ENCODE measurements at regions not wholly inside any gene's neighbourhood (a gene's known extent, or its start where the extent isn't known, plus 50 kb on each side); places are given as distances from the start of the nearest gene placed in this dataset.

- no peak for TF ChIP-seq CTCF (IDR thresholded peaks at IDR 0.05; ENCODE audit: insufficient read depth, low read depth, low read length, missing control alignments)
- no peak for DNase-seq (ENCODE audit: low read depth)
- no peak overlapping the region for H3K4me3 ChIP-seq (ENCODE audit: low read depth, low read length)
These were observed 140.9 kb upstream of the ROPN1 start for GRCh38 chr3:124132813-124133212.

GRCh38 chr3:124133366-124133940 is 141.5 kb upstream of the ROPN1 start:
- no peak for DNase-seq (ENCODE audit: low read depth)
- TF ChIP-seq CTCF (IDR thresholded peaks at IDR 0.05; ENCODE audit: insufficient read depth, low read depth, low read length, missing control alignments), result no peak
- no peak overlapping the region for H3K4me3 ChIP-seq (ENCODE audit: low read depth, low read length)

- TF ChIP-seq CTCF (IDR thresholded peaks at IDR 0.05; ENCODE audit: insufficient read depth, low read depth, low read length, missing control alignments), result no peak
- no peak for DNase-seq (ENCODE audit: low read depth)
- no peak overlapping the region for H3K4me3 ChIP-seq (ENCODE audit: low read depth, low read length)
These were observed 145.3 kb upstream of the ROPN1 start for GRCh38 chr3:124137216-124137615.

- H3K4me3 ChIP-seq (ENCODE audit: low read depth, low read length), result no peak overlapping the region
- TF ChIP-seq CTCF (IDR thresholded peaks at IDR 0.05; ENCODE audit: insufficient read depth, low read depth, low read length, missing control alignments), result no peak
- DNase-seq (ENCODE audit: low read depth), result no peak
These were observed 146.2 kb upstream of the ROPN1 start for GRCh38 chr3:124138148-124138547.

- TF ChIP-seq CTCF (IDR thresholded peaks at IDR 0.05; ENCODE audit: insufficient read depth, low read depth, low read length, missing control alignments), result no peak
- DNase-seq (ENCODE audit: low read depth), result no peak
- no peak overlapping the region for H3K4me3 ChIP-seq (ENCODE audit: low read depth, low read length)
These were observed 148.8 kb upstream of the ROPN1 start for GRCh38 chr3:124140746-124141145.

GRCh38 chr3:124142389-124142970 is 150.6 kb upstream of the ROPN1 start:
- TF ChIP-seq CTCF (IDR thresholded peaks at IDR 0.05; ENCODE audit: insufficient read depth, low read depth, low read length, missing control alignments), result no peak
- DNase-seq (ENCODE audit: low read depth), result no peak

GRCh38 chr3:124143047-124143446 is 151.1 kb upstream of the ROPN1 start:
- TF ChIP-seq CTCF (IDR thresholded peaks at IDR 0.05; ENCODE audit: insufficient read depth, low read depth, low read length, missing control alignments), result no peak
- no peak for DNase-seq (ENCODE audit: low read depth)
- H3K4me3 ChIP-seq (ENCODE audit: low read depth, low read length), result no peak overlapping the region

More at GRCh38 chr3:124142389-124142970, 150.6 kb upstream of the ROPN1 start:
- no peak overlapping the region for H3K4me3 ChIP-seq (ENCODE audit: low read depth, low read length)
